ENCODE measurements at regions not wholly inside any gene's neighbourhood (a gene's known extent, or its start where the extent isn't known, plus 50 kb on each side); places are given as distances from the start of the nearest gene placed in this dataset.
"Not testable (repeated sequence)": the region's sequence is repeated elsewhere in the genome, so short reads cannot be mapped to it uniquely, and the experiment has no call there.

GRCh38 chr2:194539425-194539824 lies 1117.6 kb upstream of the SLC39A10 start:
- DNase-seq (ENCODE audit: low read depth in 1 of 2, low spot score in 2 of 2) = no peak
- no peak overlapping the region for H3K27ac ChIP-seq
- H3K4me1 ChIP-seq (replicated peaks) = no peaks in the 10 kb centered on the region
- no peaks in the 10 kb centered on the region for H3K27me3 ChIP-seq (replicated peaks)
- no peaks in the 10 kb centered on the region; the same call in 1 of the 2 replicates for H3K9me3 ChIP-seq (replicated peaks)
- H3K4me3 ChIP-seq = no peak overlapping the region
- no peaks in the 10 kb centered on the region for H3K36me3 ChIP-seq

- DNase-seq (ENCODE audit: low read depth in 1 of 2, low spot score in 2 of 2) = no peak
- H3K4me3 ChIP-seq = no peak overlapping the region
- H3K27me3 ChIP-seq (replicated peaks) = no peaks in the 10 kb centered on the region
- H3K36me3 ChIP-seq = no peaks in the 10 kb centered on the region
- H3K4me1 ChIP-seq (replicated peaks) = no peaks in the 10 kb centered on the region
- H3K9me3 ChIP-seq (replicated peaks) = peaks cover 2% of the 10 kb centered on the region; the same call in 1 of the 2 replicates
- no peak overlapping the region for H3K27ac ChIP-seq
These were observed 1130.9 kb upstream of the SLC39A10 start for GRCh38 chr2:194526121-194526520.

GRCh38 chr2:194514281-194514680 lies 1142.7 kb upstream of the SLC39A10 start:
- DNase-seq (ENCODE audit: low read depth in 1 of 2, low spot score in 2 of 2) = no peak
- Histone ChIP-seq H3K4me3 (no peak overlapping the region), H3K36me3 (no peaks in the 10 kb centered on the region)

GRCh38 chr2:194511070-194511469 lies 1146.0 kb upstream of the SLC39A10 start:
- H3K4me3 ChIP-seq; H3K36me3 ChIP-seq; DNase-seq (ENCODE audit: low read depth in 1 of 2, low spot score in 2 of 2); H3K27me3 ChIP-seq (replicated peaks); H3K9me3 ChIP-seq (replicated peaks); H3K4me1 ChIP-seq (replicated peaks); H3K27ac ChIP-seq: not testable (repeated sequence)

More at GRCh38 chr2:194514281-194514680, 1142.7 kb upstream of the SLC39A10 start:
- Histone ChIP-seq H3K4me1 (replicated peaks) (no peaks in the 10 kb centered on the region), H3K27ac (no peak overlapping the region), H3K27me3 (replicated peaks) (no peaks in the 10 kb centered on the region), H3K9me3 (replicated peaks) (no peaks in the 10 kb centered on the region; the same call in 1 of the 2 replicates)

- not testable (repeated sequence) for H3K27ac ChIP-seq; H3K27me3 ChIP-seq (replicated peaks); H3K4me3 ChIP-seq; H3K4me1 ChIP-seq (replicated peaks); H3K9me3 ChIP-seq (replicated peaks); H3K36me3 ChIP-seq; DNase-seq (ENCODE audit: low read depth in 1 of 2, low spot score in 2 of 2)
These were observed 1152.2 kb upstream of the SLC39A10 start for GRCh38 chr2:194504876-194505275.

GRCh38 chr2:194495046-194495445 lies 1162.0 kb upstream of the SLC39A10 start:
- Histone ChIP-seq H3K27ac (no peak overlapping the region), H3K9me3 (replicated peaks) (peaks cover 3% of the 10 kb centered on the region; the same call in 1 of the 2 replicates), H3K27me3 (replicated peaks) (no peaks in the 10 kb centered on the region), H3K4me1 (replicated peaks) (no peaks in the 10 kb centered on the region), H3K4me3 (no peak overlapping the region), H3K36me3 (no peaks in the 10 kb centered on the region)
- no peak for DNase-seq (ENCODE audit: low read depth in 1 of 2, low spot score in 2 of 2)

GRCh38 chr2:194494401-194494800 lies 1162.6 kb upstream of the SLC39A10 start:
- DNase-seq (ENCODE audit: low read depth in 1 of 2, low spot score in 2 of 2) = no peak
- Histone ChIP-seq H3K4me3 (no peak overlapping the region), H3K27ac (no peak overlapping the region), H3K27me3 (replicated peaks) (no peaks in the 10 kb centered on the region), H3K9me3 (replicated peaks) (peaks cover 3% of the 10 kb centered on the region; the same call in 1 of the 2 replicates), H3K4me1 (replicated peaks) (no peaks in the 10 kb centered on the region), H3K36me3 (no peaks in the 10 kb centered on the region)

GRCh38 chr2:194491409-194492115 lies 1165.5 kb upstream of the SLC39A10 start:
- H3K9me3 ChIP-seq (replicated peaks) = peaks cover 3% of the 10 kb centered on the region; the same call in 1 of the 2 replicates

GRCh38 chr2:194486326-194486725 lies 1170.7 kb upstream of the SLC39A10 start:
- no peaks in the 10 kb centered on the region for H3K27me3 ChIP-seq (replicated peaks)
- no peak for DNase-seq (ENCODE audit: low read depth in 1 of 2, low spot score in 2 of 2)

More at GRCh38 chr2:194491409-194492115, 1165.5 kb upstream of the SLC39A10 start:
- no peaks in the 10 kb centered on the region for H3K36me3 ChIP-seq
- no peak for DNase-seq (ENCODE audit: low read depth in 1 of 2, low spot score in 2 of 2)
- H3K27ac ChIP-seq = no peak overlapping the region
- no peaks in the 10 kb centered on the region for H3K4me1 ChIP-seq (replicated peaks)
- H3K27me3 ChIP-seq (replicated peaks) = no peaks in the 10 kb centered on the region
- no peak overlapping the region for H3K4me3 ChIP-seq

GRCh38 chr2:194483041-194483440 lies 1174.0 kb upstream of the SLC39A10 start:
- no peak for DNase-seq (ENCODE audit: low read depth in 1 of 2, low spot score in 2 of 2)
- 0 out of 2 replicates have a peak, but pooled peaks cover 2% of the 10 kb centered on the region for H3K9me3 ChIP-seq (replicated peaks)
- no peaks in the 10 kb centered on the region for H3K27me3 ChIP-seq (replicated peaks)
- no peaks in the 10 kb centered on the region for H3K36me3 ChIP-seq
- H3K27ac ChIP-seq = no peak overlapping the region
- H3K4me3 ChIP-seq = no peak overlapping the region
- H3K4me1 ChIP-seq (replicated peaks) = no peaks in the 10 kb centered on the region

More at GRCh38 chr2:194486326-194486725, 1170.7 kb upstream of the SLC39A10 start:
- Histone ChIP-seq H3K4me1 (replicated peaks) (no peaks in the 10 kb centered on the region), H3K27ac (no peak overlapping the region), H3K9me3 (replicated peaks) (0 out of 2 replicates have a peak, but pooled peaks cover 2% of the 10 kb centered on the region), H3K4me3 (no peak overlapping the region), H3K36me3 (no peaks in the 10 kb centered on the region)

- Histone ChIP-seq H3K36me3 (no peaks in the 10 kb centered on the region), H3K4me3 (no peak overlapping the region), H3K27ac (no peak overlapping the region), H3K9me3 (replicated peaks) (peaks cover 2% of the 10 kb centered on the region; the same call in 1 of the 2 replicates), H3K27me3 (replicated peaks) (no peaks in the 10 kb centered on the region), H3K4me1 (replicated peaks) (no peaks in the 10 kb centered on the region)
- no peak for DNase-seq (ENCODE audit: low read depth in 1 of 2, low spot score in 2 of 2)
These were observed 1191.4 kb upstream of the SLC39A10 start for GRCh38 chr2:194465641-194466040.

GRCh38 chr2:194464964-194465638 lies 1191.9 kb upstream of the SLC39A10 start:
- no peak overlapping the region for H3K27ac ChIP-seq
- H3K36me3 ChIP-seq = no peaks in the 10 kb centered on the region
- no peaks in the 10 kb centered on the region for H3K4me1 ChIP-seq (replicated peaks)
- no peak for DNase-seq (ENCODE audit: low read depth in 1 of 2, low spot score in 2 of 2)
- H3K9me3 ChIP-seq (replicated peaks) = no peaks in the 10 kb centered on the region; the same call in 1 of the 2 replicates
- no peaks in the 10 kb centered on the region for H3K27me3 ChIP-seq (replicated peaks)
- H3K4me3 ChIP-seq = no peak overlapping the region

GRCh38 chr2:194462883-194463282 lies 1194.1 kb upstream of the SLC39A10 start:
- H3K4me3 ChIP-seq; H3K9me3 ChIP-seq (replicated peaks): not testable (repeated sequence)

GRCh38 chr2:194455358-194455757 lies 1201.7 kb upstream of the SLC39A10 start:
- Histone ChIP-seq H3K9me3 (replicated peaks) (no peaks in the 10 kb centered on the region), H3K27me3 (replicated peaks) (no peaks in the 10 kb centered on the region), H3K4me1 (replicated peaks) (no peaks in the 10 kb centered on the region), H3K4me3 (no peak overlapping the region), H3K27ac (no peak overlapping the region), H3K36me3 (no peaks in the 10 kb centered on the region)
- DNase-seq (ENCODE audit: low read depth in 1 of 2, low spot score in 2 of 2) = no peak

More at GRCh38 chr2:194462883-194463282, 1194.1 kb upstream of the SLC39A10 start:
- not testable (repeated sequence) for H3K27me3 ChIP-seq (replicated peaks); H3K27ac ChIP-seq; H3K36me3 ChIP-seq; H3K4me1 ChIP-seq (replicated peaks); DNase-seq (ENCODE audit: low read depth in 1 of 2, low spot score in 2 of 2)

Data from SJSA1 (cell line).